Muscle of arm (tissue), 1 donor: ENCODE measurements at regions not wholly inside any gene's neighbourhood (a gene's known extent, or its start where the extent isn't known, plus 50 kb on each side); places are given as distances from the start of the nearest gene placed in this dataset.
"Not testable (repeated sequence)": the region's sequence is repeated elsewhere in the genome, so short reads cannot be mapped to it uniquely, and the experiment has no call there.

Source experiments
- DNase-seq: peaks from one replicate; pipeline ENCODE4 v3.0.0-alpha.2; 2013

GRCh38 chr2:10183146-10183675, 60.7 kb downstream of the RRM2 start:
- no peak for DNase-seq

GRCh38 chr2:10184421-10184820, 61.9 kb downstream of the RRM2 start:
- DNase-seq: no peak

- DNase-seq: peak; percentile 55
These were observed 62.5 kb downstream of the RRM2 start for GRCh38 chr2:10185046-10185445.

- no peak for DNase-seq
These were observed 63.2 kb downstream of the RRM2 start for GRCh38 chr2:10185755-10186154.

DNA sequence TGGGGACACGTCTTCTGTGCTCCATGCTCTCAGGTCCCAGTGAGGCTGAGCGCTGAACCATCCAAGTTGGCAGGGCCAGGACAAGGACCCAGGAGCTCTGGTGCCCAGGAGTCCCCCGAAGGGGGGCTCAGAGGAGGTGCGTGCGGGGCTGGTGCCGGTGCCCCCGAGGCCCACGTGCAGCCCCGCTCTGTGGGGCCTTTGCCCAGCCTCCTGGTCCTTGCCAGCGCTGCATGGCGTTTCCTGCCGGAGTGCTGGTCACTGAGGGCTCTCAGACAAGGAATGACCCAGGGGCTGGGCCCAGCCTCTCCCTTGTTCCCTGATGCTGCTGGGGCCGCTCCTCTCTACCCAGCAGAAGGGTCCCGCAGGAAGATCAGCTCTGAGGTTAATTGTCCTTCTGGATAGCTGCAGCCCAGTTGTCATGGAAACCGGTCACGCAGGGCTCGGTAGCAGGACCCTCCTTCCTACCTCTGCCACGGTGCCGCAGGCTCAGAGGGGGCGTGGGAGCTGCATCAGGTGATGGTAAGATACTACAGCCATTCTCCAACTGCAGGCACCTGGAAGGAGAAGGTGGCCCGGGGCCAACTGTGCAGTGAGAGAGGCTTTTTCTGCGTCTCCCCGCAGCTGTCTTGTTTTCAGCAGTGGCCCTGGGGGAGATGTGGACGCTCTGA, 64.5 kb downstream of the RRM2 start:
- DNase-seq: no peak

DNA sequence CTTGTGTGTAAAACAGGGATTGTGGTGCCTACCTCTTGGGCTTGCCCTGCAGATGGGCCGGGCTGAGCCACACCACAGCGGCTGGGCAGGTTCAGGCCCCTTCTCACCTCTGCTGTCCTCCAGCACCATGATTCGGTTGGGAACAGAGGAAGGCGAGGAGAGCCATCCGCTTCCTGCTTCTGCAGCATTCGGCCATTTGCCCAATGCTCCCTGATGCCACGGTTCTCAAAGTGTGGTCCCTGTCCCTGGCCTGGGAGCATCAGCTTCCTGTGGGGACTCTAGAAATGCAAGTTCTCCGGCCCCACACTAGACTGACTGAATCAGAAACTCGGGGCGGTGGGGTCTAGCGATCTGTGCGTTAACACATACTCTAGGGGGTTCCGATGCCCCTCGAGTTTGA, 65.1 kb downstream of the RRM2 start:
- no peak for DNase-seq

DNA sequence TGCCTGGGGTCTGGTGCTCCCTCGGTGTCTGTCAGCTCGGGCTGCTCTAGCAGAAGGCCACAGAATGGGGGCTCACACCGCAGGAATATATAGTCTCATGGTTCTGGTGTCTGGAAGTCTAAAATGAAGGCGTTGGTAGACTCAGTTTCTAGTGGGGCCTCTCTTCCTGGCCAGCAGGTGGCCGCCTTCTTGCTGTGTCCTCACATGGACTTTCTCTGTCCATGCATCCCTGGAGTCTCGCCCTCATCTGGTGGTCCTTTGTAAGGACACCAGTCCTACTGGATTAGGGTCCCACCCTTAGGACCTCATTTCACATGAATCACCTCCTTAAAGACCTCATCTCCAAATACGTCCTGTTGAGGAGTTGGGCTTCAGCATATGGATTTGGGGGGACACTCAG, 65.7 kb downstream of the RRM2 start:
- no peak for DNase-seq

GRCh38 chr2:10188729-10189305, 66.3 kb downstream of the RRM2 start:
- no peak for DNase-seq

DNA sequence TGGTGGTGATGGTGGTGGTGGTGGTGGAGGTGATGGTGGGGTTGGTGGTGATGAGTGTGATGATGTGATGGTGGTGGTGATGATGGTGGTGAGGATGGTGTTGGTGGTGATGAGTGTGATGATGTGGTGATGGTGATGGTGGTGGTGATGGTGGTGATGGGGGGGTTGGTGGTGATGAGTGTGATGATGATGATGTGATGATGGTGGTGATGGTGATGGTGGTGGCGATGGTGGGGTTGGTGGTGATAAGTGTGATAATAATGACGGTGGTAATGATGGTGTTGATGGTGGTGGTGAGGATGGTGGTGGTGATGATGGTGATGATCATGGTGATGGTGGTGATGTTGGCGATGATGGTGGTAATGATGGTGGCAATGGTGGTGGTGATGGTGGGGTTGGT, 67.7 kb downstream of the RRM2 start:
- DNase-seq: no peak

- DNase-seq: no peak
These were observed 68.4 kb downstream of the RRM2 start for GRCh38 chr2:10190737-10191532.

- DNase-seq: no peak
These were observed 69.0 kb downstream of the RRM2 start for GRCh38 chr2:10191554-10191953.

DNA sequence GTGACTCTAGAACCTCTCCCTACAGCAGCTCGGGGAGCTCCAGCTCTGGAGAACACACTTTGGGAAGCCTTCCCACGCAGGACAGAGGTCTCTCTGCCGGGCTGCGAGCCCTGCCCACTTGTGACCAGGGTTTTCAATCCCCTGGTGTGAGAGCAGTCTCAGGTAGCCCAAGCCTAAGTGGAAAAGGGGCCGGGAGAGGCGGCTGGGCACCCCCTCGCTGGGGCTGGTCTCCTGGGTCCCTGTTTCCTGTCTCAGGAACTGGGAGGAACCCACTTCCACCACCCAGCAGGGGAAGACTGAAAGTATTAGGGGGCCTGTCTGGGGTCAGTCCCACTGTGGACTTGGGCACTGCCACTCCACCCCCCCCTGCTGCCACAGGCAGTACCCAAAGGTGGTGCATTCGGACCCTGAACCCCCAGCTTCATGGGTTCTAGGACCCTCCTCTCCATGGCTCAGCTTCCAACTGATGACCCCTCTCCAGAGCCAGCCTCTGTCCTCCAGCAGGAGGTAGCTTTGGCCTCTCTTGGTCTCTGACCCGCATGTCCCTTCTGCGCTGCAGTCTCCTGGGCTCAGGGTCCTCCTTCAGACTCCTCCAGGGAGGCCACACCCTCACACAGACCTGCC, 70.0 kb downstream of the RRM2 start:
- DNase-seq: no peak

GRCh38 chr2:10193276-10193795, 70.8 kb downstream of the RRM2 start:
- no peak for DNase-seq

GRCh38 chr2:10193851-10194820, 71.6 kb downstream of the RRM2 start:
- DNase-seq: no peak

DNA sequence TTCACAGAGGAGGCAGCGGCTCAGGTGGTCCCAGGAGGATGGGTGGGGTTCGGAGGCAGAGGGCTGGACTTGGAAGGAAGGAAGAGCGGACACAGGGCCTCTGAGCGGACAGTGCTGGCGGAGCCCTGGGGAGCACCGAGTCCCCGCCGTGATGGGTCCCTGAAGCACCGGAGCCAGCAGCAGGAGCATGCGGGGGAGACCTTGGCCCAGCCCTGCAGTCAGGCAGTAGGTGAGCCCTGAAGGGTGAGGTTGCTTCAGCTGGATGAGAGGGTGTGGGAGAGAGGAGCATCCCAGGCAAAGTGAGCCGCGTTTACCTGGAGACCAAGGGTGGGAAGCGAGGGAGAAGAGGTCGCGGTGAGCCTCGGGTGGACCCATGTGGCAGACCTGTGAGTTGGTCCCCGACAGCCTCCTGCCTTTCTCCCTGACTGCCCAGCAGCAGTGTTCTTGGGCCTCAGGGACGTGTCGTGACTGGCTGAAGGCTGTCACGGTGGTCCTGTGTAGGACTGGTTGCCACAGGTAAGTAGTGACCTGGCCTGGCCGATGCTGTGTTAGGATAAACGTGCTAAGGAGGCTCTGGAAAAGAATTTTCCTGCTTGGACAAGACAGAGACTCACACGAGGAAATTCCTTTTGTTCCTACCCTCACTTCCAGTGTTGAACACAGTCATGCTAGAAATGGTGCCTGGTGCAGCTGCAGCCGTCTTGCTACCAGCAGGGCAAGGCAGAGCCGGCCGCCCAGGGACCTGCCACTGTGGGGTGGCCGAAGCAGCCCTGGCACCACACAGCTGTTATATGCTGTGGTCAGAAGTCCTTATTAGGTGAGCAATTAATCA, 73.0 kb downstream of the RRM2 start:
- DNase-seq: no peak

DNA sequence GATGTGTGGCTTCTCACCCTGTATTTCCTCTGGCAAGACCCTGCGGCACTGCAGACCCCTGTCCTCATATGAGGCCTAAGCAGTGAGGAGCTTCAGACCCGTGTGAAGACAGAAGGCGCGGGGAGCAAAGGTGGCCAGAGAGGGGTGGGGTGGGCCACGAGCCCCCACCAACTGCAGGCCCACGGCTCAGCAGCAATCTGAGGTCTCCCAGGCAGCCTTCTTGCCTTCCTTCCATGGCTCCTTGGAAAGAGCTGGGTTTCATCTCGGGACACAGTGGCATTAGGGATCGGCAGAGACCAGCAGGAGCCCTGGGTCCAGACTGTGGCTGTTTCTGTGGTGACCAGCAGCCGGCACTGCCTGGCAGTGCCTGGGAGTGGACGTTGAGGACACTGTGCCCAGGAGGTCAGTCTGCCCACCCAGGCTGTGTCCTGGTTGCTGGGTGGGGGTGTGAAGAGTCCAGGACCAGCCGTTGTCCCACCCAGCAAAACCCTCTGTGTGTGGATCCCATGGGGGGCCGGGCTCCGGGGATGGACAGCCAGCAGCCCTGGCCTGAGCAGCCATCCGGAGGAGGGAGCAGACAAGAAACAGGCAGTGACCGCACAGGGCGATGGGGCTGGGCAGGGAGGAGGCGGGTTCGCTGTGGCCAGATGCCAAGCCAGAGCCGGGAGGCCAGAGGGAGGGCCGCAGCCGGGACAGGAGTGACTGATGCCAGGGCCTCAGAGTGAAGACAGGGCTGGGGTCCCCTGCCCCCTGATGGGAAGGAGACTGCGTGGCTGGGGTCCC, 73.8 kb downstream of the RRM2 start:
- no peak for DNase-seq

DNA sequence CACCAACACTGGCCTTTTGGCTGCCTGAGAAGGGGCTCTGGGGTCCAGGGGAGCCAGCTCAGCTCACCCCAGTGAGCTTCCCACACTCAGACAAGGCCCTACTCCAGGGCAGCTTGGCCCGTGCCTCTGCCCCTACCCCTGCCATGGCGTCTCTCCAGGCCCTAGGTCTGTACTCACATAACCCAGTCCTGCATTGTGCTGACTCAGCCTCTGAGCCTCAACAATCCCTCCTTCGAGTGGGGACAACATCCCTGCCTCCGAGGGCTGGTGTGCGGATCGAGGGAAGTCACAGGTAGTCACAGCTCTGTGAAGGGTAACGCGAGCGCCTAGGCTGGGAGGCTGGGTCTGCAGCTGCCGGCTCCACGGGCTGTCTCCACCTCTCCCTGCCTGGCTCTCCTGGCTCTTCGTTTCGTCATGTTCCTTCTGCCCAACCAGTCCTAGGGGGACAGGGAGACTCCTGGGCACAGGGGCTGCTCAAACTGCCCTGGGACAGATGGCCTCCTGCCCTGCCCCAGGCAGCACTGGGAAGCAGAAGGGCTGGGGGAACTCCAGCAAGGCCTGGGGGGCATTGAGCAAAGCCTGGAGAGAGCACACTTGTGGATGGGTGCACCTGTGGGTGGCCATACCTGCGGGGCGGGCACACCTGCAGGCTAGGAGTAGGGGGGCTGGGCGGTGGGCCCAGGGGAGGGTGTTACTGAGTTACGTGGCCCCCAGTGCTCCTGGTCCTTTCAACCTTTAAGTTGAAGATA, 74.6 kb downstream of the RRM2 start:
- DNase-seq: no peak

GRCh38 chr2:10197697-10198076, 75.1 kb downstream of the RRM2 start:
- DNase-seq: no peak

GRCh38 chr2:10198482-10198881, 75.9 kb downstream of the RRM2 start:
- not testable (repeated sequence) for DNase-seq
